ENCODE measurements at regions not wholly inside any gene's neighbourhood (a gene's known extent, or its start where the extent isn't known, plus 50 kb on each side); places are given as distances from the start of the nearest gene placed in this dataset.

DNA sequence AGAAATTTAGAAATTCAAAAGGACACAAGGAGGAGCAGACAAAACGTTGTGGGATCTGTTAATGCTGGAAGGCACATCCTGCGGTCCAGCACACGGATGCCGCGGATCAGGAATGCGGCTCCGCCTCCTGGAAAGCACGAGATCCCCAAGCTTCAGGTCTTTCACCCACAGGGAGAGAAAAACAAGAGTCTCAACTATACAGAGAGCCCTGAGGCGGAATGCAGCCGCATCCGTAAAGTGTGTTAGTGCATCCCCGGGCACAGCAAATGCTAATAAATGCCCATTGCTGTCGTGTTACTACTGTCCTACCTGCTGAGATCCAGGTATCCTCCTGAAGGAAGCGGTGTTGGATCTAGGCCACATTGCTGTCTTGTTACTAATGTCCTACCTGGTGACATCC, 303.9 kb downstream of the EIPR1 start:
- DNase-seq (ENCODE audit: low read depth), result no peak
- no peak overlapping the region for H3K4me3 ChIP-seq (ENCODE audit: low read depth, low read length)

DNA sequence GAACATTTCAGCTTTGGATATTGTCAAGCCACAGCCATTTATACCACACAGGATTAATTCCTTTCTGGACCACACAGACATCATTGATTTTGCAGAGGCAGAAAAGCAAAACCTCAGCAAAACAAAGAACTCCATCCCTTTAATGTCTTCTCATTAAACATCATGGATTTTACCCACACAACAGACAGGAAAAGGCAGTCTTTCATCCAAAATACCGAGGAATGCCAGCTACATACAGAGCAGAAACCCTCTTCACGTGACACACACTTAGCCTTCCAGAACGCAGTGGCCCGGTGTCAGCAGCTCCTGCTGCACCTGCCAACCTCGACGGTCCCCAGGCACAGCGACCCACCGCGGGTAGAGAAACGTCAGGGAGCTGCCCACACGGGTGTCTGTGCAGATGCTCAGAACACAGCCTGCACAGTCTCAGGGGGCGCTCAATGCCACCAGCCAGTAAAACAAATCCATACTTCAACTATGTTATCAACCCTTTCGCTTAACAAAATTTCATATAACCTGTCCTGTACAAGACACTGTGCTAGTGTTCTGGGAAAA, 304.5 kb downstream of the EIPR1 start:
- no peak for DNase-seq (ENCODE audit: low read depth)
- no peak overlapping the region for H3K4me3 ChIP-seq (ENCODE audit: low read depth, low read length)

- no peak for DNase-seq (ENCODE audit: low read depth)
- H3K4me3 ChIP-seq (ENCODE audit: low read depth, low read length), result no peak overlapping the region
Observed at GRCh38 chr2:3071685-3072263, 305.8 kb downstream of the EIPR1 start.

DNA sequence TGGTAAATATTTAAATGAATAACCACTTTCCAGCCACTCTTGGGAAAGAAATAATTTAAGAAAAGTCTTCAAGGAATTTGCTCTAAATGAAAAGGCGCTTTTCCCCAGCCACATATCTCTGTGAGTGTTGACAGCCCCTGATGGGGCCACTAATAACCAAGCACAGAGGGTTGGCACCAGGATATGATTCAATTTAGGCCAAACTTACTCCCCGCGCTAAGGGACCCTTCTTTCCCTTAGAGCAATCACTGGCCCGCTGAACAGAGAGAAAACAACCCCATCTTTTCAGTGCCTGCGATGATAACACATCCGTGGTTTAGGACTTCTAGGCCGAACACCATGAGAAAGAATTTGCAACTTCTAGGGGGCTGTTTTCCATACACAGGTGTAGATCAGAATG, 310.8 kb downstream of the EIPR1 start:
- no peak overlapping the region for H3K4me3 ChIP-seq (ENCODE audit: low read depth, low read length)
- DNase-seq (ENCODE audit: low read depth), result no peak

GRCh38 chr2:3065928-3066327, 311.7 kb downstream of the EIPR1 start:
- no peak overlapping the region for H3K4me3 ChIP-seq (ENCODE audit: low read depth, low read length)
- DNase-seq (ENCODE audit: low read depth), result no peak

GRCh38 chr2:3062476-3063260, 314.9 kb downstream of the EIPR1 start:
- no peak for DNase-seq (ENCODE audit: low read depth)
- no peak overlapping the region for H3K4me3 ChIP-seq (ENCODE audit: low read depth, low read length)

GRCh38 chr2:3060049-3060448, 317.6 kb downstream of the EIPR1 start:
- H3K4me3 ChIP-seq (ENCODE audit: low read depth, low read length), result no peak overlapping the region
- no peak for DNase-seq (ENCODE audit: low read depth)

DNA sequence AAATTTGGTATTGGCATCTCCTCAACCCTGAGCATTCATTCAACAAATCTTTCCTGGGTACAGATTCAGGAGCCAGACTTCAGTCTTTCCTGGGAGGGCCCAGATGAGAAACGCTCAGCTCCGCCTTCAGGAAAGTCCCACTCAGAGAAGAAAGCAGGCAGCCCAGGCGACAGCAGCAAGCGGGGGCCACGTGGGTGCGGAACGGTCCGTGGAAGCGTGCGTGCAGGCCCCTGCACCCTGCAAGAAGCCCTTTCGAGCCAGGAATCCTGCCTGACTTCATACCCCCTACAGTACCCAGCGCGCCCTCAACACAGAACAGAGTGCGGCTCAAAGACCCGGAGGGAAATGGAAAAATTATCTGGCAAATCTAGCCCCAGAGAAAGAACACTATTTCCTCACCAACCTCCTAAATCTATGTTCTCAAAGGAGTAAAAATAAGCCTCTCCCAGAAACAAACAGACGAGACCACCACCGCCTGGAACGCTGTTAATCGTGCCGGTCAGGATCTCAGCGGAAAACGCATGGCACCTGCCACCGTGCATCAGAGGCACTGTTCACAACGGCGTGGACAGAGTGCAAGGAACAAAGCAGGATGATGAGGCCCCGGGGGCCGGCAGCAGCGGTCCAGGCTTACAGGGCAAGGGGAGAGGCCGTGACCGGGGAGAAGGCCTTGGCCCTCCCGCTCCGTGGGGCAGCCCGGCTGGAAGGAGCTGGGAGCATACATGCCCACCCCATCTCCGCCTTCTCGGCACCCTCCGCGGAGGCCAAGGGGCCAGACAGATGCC, 318.3 kb downstream of the EIPR1 start:
- no peak overlapping the region for H3K4me3 ChIP-seq (ENCODE audit: low read depth, low read length)
- no peak for DNase-seq (ENCODE audit: low read depth)

DNA sequence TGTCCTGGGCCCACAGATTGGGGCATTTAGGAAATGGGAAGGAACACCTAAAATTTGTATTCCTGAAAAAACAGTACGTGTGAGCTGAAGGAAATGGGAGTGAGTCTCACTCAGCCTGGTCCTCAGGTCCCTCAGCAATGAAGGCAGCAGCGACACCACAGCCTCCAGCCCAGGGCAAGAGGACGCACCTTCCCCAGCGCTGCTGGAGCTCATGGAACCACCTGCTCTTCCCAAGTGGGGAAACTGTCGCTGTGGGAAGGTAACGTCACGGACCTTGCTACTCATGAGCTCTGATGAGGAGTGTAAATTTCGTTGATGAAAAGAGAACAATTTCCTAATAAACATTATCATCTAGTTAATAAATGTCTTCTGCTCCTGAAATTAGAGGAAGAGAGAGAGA, 323.6 kb downstream of the EIPR1 start:
- no peak overlapping the region for H3K4me3 ChIP-seq (ENCODE audit: low read depth, low read length)
- DNase-seq (ENCODE audit: low read depth), result no peak

- no peak for DNase-seq (ENCODE audit: low read depth)
- H3K4me3 ChIP-seq (ENCODE audit: low read depth, low read length), result no peak overlapping the region
Observed at GRCh38 chr2:3051266-3051665, 326.4 kb downstream of the EIPR1 start.

- DNase-seq (ENCODE audit: low read depth), result no peak
- H3K4me3 ChIP-seq (ENCODE audit: low read depth, low read length), result no peak overlapping the region
Observed at GRCh38 chr2:3046170-3046865, 331.3 kb downstream of the EIPR1 start.

DNA sequence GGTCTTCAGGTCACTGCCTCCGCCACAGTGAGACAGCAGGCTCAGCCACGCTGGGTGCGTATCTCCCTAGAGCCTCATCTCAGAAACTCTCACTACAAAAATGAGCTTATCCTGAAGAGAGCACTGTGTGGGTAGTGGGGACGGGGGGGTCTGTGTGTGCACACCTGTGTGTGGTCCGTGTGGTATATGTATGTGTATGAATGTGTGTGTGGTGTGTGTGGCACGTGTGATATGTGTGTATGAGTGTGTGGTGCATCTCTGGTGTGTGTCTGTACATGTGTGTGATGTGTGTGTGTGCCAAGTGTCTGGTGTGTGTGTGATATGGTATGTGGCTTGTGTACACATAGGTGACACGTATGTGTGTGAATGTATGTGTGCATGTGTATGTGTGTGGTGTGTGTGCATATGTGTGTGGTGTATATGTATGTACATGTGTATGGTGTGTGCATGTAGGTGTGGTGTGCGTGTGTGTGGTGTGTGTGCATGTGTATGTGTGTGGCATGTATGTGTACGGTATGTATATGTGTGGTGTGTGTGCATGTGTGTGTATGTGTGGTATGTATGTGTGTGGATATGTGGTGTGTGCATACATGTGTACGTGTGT, 332.2 kb downstream of the EIPR1 start:
- no peak overlapping the region for H3K4me3 ChIP-seq (ENCODE audit: low read depth, low read length)
- no peak for DNase-seq (ENCODE audit: low read depth)

- no peak for DNase-seq (ENCODE audit: low read depth)
- no peak overlapping the region for H3K4me3 ChIP-seq (ENCODE audit: low read depth, low read length)
Observed at GRCh38 chr2:3044587-3045317, 332.9 kb downstream of the EIPR1 start.

DNA sequence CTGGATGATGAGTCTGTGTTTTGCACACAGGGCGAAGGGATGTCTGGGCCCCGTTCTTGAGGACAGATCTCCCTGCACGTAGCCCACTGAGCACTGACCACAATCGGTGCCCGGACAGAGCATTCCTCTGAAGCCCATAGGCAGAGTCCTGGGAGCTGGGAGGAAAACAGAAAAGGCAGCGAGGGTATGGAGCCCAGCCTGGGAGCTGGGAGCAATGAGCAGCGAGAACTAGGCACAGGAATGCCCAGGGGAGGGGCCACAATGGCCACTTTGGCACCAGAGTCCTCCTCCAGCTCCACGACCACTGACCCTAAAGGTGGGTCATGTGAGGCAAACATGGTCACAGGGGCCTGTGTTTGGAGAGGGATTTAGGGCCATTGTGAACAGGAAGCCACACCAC, 333.9 kb downstream of the EIPR1 start:
- DNase-seq (ENCODE audit: low read depth), result no peak
- no peak overlapping the region for H3K4me3 ChIP-seq (ENCODE audit: low read depth, low read length)

DNA sequence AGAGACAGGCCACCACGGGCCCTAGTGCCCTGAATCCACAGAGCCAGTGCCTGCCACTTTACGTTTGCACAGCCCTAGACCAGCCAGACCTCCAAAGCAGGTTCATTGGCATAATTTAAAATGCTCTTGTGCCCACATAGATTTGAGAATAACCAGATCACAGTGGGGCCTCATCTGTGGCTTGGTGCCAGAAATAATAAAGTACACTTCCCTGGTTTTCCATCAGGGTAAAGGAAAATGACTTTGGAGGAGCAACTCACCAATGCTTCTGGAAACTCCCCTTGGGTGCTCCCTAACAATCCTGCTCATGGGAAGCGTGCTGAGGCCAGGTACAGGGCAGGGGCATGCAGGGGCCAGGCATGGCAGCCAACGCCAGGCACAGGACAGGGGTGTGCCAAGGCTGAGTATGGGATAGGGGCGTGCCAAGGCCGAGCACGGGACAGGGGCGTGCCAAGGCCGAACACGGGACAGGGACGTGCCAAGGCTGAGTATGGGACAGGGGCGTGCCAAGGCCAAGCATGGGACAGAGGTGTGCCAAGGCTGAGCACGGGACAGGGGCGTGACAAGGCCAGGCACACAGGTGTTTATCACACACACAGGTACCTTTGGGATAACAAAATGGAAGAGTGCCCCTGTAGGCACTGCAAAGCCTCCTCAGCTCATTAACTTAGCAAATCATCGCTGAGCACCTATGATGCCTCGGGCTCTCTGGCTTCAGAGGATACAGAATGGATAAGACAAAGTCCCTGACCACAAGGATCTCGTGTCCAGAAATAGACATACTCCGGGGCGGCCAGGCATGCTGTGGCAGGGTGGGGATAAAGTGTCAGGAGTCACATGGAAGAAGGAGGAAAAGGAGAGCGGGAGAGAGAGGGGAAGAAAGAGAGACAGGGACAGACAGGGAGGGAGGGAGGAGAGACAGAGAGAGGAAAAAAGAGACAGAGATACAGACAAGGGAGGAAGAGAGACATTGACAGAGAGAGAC, 334.7 kb downstream of the EIPR1 start:
- DNase-seq (ENCODE audit: low read depth), result no peak

DNA sequence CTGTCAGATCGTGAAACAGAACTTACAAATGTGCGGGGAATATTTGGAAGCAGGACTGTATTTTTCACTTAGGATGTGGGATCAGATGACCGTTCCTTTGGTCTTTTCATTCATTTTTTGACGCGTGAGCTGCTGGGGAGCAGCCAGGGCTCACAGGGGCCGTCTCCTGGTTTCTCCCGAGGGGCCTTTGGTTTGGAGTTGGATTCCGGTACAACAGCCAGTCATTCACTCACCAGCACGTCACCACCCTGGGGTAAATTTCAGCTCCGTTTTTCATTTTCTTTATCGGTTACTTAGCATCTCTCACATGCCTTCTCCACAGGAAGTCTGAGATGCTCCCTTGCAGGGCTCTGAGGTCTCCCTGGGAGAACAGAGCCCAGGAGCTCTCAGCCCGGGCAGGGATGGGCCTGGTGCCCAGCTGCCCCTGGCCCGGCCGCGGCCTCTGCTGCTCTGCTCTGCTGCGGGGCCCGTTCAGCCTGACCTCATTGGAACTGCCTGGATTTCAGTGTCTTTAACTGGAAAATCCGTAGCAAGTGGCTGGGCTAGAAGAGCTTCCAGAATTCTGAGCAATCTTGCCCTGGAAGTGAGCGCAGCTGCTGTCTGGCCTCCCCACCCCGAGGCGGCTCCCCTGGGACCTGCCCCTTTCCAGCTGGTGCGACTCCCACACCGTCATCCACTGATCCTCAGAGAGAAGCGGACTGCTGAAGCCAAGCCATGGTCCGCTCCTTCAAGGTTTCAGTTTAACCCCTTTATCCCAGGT, 335.6 kb downstream of the EIPR1 start:
- peak; percentile 6 for DNase-seq (ENCODE audit: low read depth)
- H3K4me3 ChIP-seq (ENCODE audit: low read depth, low read length), result no peak overlapping the region

More for the DNA sequence above, 334.7 kb downstream of the EIPR1 start:
- no peak overlapping the region for H3K4me3 ChIP-seq (ENCODE audit: low read depth, low read length)

DNA sequence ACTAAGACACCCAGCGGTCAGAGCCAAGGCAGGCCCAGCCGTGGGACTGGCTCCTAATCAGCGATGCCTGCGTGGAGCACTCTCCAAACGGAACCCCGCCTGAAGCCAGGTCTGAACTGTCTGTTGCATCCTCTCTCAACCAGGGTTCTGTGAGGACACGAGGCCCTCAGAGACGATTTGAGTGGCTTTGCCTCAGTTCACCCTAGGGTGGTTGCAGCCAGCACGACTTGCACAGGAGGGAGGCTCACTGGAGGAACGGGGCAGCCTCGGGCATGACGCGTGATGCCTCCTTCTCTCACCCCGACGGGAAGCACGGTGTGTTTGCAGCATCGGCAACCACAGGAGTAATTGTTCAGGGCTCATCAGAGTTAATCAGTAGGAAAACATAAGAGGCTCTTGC, 336.4 kb downstream of the EIPR1 start:
- no peak overlapping the region for H3K4me3 ChIP-seq (ENCODE audit: low read depth, low read length)
- no peak for DNase-seq (ENCODE audit: low read depth)
